ENCODE measurements at regions not wholly inside any gene's neighbourhood (a gene's known extent, or its start where the extent isn't known, plus 50 kb on each side); places are given as distances from the start of the nearest gene placed in this dataset.
"Not testable (repeated sequence)": the region's sequence is repeated elsewhere in the genome, so short reads cannot be mapped to it uniquely, and the experiment has no call there.

DNA sequence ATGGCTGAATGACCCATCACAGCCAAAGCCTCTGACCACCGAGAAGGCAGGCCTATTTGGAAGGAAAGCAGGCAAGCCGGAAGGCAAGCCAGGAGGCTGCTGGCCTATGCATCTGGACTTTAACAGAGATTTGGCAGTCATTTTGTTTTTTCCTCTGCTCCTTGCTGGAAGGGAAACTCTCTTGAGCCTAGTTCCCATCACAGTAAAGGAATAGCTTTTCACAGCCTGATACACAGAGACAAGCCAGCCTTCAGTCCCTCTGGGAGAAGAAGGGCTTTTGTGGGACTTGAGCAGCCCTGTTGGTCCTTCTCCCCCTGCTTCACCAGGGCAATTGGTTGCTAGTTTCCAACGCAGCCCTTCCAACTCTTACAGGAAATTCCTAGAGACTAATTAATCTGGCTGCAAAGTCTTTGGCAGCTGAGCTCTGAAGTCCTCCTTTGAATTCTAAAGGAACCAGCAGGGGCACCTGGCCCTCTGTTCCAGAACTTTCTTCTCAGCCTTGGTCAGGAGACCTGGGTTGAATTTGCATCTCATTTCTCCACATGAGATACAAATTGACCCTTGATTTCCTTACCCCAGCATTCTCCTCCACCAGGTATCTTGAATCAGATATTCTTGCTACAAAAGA lies 157.3 kb upstream of the EPB41L4A start:
- no peak for DNase-seq

- DNase-seq, result no peak
Measured at GRCh38 chr5:112579599-112580170, 158.0 kb upstream of the APC start.

DNA sequence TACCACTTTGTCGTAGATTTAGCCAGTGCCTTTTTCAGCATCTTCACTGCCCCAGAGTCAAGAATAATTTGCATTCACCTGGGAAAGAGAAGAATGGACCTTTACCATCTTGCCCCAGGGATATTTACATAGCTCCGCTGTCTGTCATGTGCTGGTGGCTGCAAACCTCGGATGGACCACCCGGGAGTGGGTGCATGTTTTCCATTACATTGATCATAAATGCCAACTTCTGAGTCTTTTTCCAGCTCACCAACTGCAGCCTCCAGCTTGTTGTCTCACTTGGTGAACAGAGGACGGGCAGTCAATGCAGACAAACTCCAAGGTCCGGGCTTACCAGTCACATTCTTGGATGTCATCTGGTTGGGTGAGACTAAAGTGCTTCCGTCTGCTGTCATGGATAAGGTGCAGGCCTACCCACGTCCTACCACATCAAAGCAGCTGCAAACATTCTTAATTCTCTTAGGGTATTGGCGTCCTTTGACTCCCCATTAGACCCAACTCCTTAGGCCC lies 155.8 kb upstream of the APC start:
- DNase-seq, result no peak

GRCh38 chr5:112583166-112583565 lies 154.5 kb upstream of the APC start:
- DNase-seq, result no peak

DNA sequence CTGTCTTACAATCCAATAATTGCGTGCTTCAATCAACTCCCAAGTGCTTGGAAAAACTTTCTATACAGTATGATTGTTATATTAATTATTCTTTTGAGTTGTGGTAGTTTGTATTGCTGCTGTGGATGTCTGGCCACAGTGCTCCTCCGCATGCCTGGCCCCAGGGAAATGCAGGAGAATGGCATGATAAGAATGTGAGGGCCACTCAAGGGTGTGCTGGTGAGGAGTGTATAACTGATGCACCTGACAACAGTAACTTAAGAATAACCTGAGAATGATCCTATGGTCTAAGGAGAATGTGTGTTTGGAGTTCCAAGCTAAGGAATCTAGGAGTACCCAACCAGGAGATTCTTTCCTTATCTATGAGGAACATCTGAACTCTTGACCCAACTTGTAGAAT lies 152.9 kb upstream of the APC start:
- DNase-seq, result no peak

- no peak for DNase-seq
Measured at GRCh38 chr5:112586596-112587062, 151.1 kb upstream of the APC start.

DNA sequence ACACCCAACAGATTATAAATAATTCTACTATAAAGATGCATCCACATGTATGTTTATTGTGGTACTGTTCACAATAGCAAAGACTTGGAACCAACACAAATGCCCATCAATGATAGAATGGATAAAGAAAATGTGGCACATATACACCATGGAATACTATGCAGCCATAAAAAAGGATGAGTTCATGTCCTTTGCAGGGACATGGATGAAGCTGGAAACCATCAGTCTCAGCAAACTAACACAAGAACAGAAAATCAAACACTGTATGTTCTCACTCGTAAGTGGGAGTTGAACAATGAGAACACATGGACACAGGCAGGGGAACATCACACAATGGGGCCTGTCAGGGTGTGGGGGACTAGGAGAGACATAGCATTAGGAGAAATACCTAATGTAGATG lies 146.8 kb upstream of the APC start:
- DNase-seq, result not testable (repeated sequence)

- DNase-seq, result no peak
Measured at GRCh38 chr5:112594095-112594850, 143.4 kb upstream of the APC start.

GRCh38 chr5:112594941-112595340 lies 142.7 kb upstream of the APC start:
- DNase-seq, result no peak

GRCh38 chr5:112597831-112598230 lies 139.9 kb upstream of the APC start:
- no peak for DNase-seq

- not testable (repeated sequence) for DNase-seq
Measured at GRCh38 chr5:112600510-112600909, 137.2 kb upstream of the APC start.

DNA sequence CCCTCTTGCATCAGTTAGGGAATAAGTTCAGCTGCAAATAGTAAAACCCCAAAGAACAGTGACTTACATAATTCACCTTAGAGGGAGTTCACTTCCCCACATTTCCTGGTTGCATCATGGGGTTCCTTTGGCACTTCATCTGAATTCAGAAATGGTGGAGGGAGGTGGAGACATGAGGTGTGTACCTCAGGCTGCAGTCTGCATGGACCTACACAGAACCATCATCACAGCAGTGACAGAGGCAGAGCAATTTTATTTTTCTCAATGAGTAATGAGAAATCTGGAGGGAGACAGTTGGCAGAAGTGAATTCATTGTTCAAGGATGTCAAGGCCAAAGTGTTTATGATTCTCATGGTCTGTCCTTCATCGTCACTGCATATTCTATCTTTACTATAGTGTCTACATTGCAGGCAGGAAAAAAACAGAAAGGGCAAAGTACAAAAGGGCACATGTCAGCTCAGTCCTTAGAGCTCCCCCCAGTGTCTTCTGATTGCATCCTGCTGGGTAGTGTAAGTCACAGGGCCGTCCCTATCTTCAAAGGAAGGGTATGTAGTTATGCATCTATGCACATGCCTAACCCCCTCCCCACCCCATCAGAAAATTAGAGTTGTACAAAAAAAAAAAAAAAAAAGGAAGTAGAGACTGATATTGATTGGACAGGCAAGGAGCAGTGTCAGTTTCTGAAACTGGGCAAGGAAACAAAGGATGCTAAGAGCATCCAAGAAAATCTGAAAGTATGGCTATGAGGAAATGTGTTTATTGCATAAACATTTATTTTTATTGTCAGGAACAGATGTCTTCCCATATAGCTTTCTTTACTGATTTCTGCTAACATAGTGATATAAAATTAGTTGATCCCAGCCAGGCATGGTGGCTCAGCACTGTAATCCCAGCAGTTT lies 132.7 kb upstream of the APC start:
- no peak for DNase-seq

GRCh38 chr5:112608975-112609374 lies 128.7 kb upstream of the APC start:
- no peak for DNase-seq

DNA sequence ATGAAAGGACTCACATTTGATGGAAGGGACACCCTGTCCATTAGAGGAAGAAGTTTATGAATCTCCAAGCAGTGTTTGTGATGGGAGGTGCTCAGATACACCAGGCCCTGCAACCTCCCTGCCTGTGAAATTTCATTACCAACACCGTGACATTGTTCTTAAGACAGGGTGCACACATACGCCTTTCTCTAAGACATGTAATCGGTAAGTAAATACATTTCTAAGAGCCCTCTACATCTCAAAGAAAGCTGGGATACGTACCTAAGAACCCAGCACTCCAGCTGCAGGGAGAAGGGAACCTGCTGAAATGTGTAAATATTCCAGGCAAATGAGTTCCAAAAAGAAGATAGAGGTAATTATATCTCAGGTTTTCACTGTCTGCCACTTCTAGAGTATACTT lies 125.0 kb upstream of the APC start:
- no peak for DNase-seq

- DNase-seq, result no peak
Measured at GRCh38 chr5:112614285-112614684, 123.4 kb upstream of the APC start.

DNA sequence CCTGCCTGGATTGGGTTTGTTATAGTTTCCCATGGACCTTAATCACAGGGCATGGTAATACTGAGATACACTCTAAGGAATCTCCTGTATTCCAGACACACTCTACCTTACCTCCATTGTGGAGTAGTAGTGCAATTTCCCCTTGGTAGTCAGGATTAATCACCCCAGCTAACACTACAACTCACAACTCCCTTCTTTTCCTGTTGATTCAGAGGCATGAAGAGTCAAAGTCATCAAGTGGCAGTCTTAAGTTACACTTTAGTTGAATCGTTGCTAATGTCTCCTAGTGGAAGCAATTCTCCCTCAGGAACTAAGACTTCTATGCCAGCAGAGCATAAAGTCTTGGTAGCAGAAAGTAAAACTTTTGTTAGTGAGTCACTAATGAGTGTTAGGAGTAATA lies 122.7 kb upstream of the APC start:
- no peak for DNase-seq

DNA sequence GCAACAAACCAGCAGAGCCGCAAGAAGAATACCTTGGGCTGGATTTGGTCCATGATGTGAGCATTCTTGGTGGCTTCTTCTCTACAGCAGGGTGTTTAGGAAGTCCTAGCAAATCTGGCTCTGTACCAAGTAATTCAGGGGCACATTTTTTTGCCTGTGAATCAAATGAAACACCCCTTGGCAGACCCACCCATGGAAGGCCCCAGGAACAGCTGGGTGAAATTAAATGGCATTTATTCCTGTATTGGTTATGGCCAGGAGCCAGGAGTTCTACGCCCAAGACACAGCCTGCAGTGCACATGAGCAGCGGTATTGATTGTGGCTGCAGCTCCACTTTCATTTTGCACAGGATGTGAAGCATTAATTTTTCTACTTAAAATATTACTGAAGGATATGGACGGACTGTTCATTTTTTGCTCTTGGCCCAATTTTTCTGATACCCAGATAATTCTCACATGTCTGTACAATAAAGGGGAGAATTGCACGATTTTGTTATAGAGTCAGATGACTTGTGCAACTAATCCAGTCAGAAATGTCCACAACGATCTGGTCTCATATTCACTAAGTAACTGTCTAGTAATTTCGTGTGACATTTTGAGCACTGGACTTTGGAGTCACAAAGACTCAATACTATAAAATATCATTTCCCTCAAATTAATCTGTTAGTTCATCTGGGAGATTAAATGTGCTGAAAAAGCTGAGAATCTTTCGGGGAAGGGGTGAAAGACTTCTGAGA lies 120.7 kb upstream of the APC start:
- no peak for DNase-seq

DNA sequence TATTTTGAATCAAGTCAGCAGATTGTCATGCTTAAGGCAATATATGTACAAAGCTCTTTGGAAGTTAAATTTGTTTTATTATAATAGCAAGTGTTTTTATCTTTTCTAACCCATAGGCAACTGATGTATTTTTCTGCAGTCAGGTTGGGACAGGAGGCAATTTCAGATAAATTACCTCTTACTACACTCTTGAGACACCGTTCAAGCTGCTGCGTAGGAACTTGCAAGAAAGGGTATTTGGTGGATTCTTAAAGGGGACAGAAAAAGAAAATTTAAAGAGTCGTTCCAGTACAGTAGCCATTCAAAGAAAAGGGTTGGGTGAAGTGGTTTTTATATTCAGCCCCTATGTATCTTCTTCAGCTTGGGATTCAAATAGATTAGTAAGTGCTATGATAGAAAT lies 112.4 kb upstream of the APC start:
- DNase-seq, result no peak

- no peak for DNase-seq
Measured at GRCh38 chr5:112625689-112626438, 111.8 kb upstream of the APC start.

DNA sequence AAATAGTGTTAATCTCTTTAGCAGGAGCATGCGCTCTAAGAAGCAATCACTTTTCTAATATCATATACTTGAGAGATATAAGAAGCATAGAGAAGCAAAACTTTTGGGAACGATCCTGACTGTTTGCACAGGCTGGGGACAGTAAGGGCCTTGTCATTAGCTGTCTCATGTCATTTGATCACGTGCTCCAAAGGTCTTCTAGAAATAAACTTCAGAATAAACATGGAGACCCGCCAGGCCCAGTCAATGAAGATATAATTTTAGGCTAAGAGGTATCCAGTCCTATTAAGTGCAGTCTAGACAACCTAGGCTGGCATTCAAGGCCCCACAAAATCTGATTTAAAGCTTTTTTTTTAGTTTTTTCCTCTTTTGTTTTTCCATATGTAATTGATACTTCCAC lies 111.0 kb upstream of the APC start:
- no peak for DNase-seq

GRCh38 chr5:112628214-112628980 lies 109.3 kb upstream of the APC start:
- no peak for DNase-seq

Data from 8988T (cell line).